HEK293T (cell line): ENCODE measurements at regions not wholly inside any gene's neighbourhood (a gene's known extent, or its start where the extent isn't known, plus 50 kb on each side); places are given as distances from the start of the nearest gene placed in this dataset.
"Not testable (repeated sequence)": the region's sequence is repeated elsewhere in the genome, so short reads cannot be mapped to it uniquely, and the experiment has no call there.

ENCODE experiments used
- CTCF ChIA-PET: fragments of 350-600 bp; formaldehyde crosslinking; extraction: SDS; loops from one replicate; lab custom pipeline; 2021; ENCODE audit warnings: antibody characterized with exemption, inconsistent platforms; lab: Yijun Ruan, JAX
- POLR2A ChIA-PET: fragments of 350-600 bp; formaldehyde crosslinking; extraction: SDS; loops from one replicate; lab custom pipeline; 2020; ENCODE audit warnings: antibody characterized with exemption, inconsistent platforms; lab: Yijun Ruan, JAX
- DNase-seq: peaks from one replicate; pipeline ENCODE4 v3.0.0; 2012; ENCODE audit warnings: mixed read lengths; ENCODE audit errors: extremely low spot score
- ARNT ChIP-seq: fragments of 450-650 bp; IDR thresholded peaks from 2 replicates; pipeline ENCODE4 v1.6.1; 2017; ENCODE audit warnings: mild to moderate bottlenecking
- BHLHE40 ChIP-seq: fragments of 450-650 bp; IDR thresholded peaks from 2 replicates; pipeline ENCODE4 v1.6.1; 2016; ENCODE audit warnings: mild to moderate bottlenecking, moderate library complexity, borderline replicate concordance
- CTBP1 ChIP-seq: fragments of 450-650 bp; IDR thresholded peaks from 2 replicates; pipeline ENCODE4 v1.6.1; 2016; ENCODE audit warnings: borderline replicate concordance
- ELF4 ChIP-seq: fragments of 450-650 bp; IDR thresholded peaks from 2 replicates; pipeline ENCODE4 v1.6.1; 2017; ENCODE audit warnings: antibody characterized with exemption
- FOXA1 ChIP-seq: fragments of 450-650 bp; IDR thresholded peaks from 2 replicates; pipeline ENCODE4 v1.6.1; 2016; ENCODE audit warnings: mild to moderate bottlenecking
- FOXK2 ChIP-seq: fragments of 450-650 bp; IDR thresholded peaks from 2 replicates; pipeline ENCODE4 v1.6.1; 2016; ENCODE audit warnings: mild to moderate bottlenecking
- FOXM1 ChIP-seq: fragments of 450-650 bp; IDR thresholded peaks from 2 replicates; pipeline ENCODE4 v1.6.1; 2017; ENCODE audit warnings: mild to moderate bottlenecking, borderline replicate concordance
- HDGF ChIP-seq: fragments of 450-650 bp; IDR thresholded peaks from 2 replicates; pipeline ENCODE4 v1.6.1; 2017; ENCODE audit warnings: antibody characterized with exemption, borderline replicate concordance
- L3MBTL2 ChIP-seq: fragments of 450-650 bp; conservative IDR thresholded peaks from 2 replicates; pipeline ENCODE4 v1.6.1; 2016; ENCODE audit warnings: mild to moderate bottlenecking
- LEF1 ChIP-seq: fragments of 450-650 bp; IDR thresholded peaks from 2 replicates; pipeline ENCODE4 v1.6.1; 2017; ENCODE audit warnings: mild to moderate bottlenecking, borderline replicate concordance
- NFRKB ChIP-seq: fragments of 450-650 bp; IDR thresholded peaks from 2 replicates; pipeline ENCODE4 v1.6.1; 2016; ENCODE audit warnings: mild to moderate bottlenecking, moderate library complexity
- SP1 ChIP-seq: fragments of 450-650 bp; IDR thresholded peaks from 2 replicates; pipeline ENCODE4 v1.6.1; 2017
- SUZ12 ChIP-seq: fragments of 450-650 bp; IDR thresholded peaks from 2 replicates; pipeline ENCODE4 v1.6.1; 2016; ENCODE audit warnings: mild to moderate bottlenecking
- TARDBP ChIP-seq: fragments of 450-650 bp; IDR thresholded peaks from 2 replicates; pipeline ENCODE4 v1.6.1; 2016
- ZNF384 ChIP-seq: fragments of 450-650 bp; IDR thresholded peaks from 2 replicates; pipeline ENCODE4 v1.6.1; 2016
- TF ChIP-seq, protein P1 (sequence below): fragments of 450-650 bp; IDR thresholded peaks from 2 replicates; pipeline ENCODE4 v1.6.1; 2016

DNA sequence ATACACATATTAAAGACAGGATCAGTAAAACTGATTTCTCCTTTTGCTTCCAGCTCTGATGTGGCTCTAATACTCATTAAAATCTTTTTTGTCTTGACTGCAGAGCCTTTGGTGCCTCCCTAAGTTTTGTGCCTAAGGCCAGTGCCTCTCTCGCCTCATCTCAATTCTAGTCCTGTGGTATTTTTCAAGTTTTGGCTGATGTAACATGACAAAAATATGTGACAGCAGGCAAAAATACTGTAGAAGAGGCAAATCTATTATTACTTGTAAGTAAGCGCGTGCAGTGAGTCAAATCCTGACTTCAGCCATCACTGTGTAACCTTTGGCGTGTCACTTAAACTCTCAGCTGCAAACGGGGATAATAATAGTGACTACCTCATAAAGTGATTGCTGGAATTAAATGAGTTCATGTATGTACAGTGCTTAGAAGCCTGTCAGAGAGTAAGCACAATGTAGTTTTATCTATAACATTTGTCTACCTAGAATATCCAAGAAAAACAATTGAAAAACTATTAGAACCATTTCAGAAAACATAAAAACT lies 74.0 kb downstream of the MAB21L3 start:
- ChIA-PET POLR2A (no interaction called here), CTCF (no interaction called here)

DNA sequence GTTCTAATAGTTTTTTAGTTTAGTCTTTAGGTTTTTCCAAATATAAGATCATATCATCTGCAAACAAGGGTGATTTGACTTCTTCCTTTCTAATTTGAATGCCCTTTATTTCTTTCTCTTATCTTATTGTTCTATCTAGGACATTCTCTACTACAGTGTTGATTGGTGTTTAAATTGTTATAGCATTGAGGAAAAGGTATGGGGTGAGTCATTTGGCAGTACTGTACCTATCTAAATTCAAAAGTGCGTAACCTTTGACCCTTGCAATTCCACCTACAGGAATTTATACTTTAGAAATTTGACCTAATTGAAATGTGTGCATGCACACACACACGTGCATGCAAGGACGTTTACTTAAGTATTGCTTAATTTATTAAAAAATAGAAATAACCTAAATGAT lies 78.3 kb downstream of the MAB21L3 start:
- POLR2A ChIA-PET, result no interaction called here
- no peak for DNase-seq

More for the DNA sequence above, 74.0 kb downstream of the MAB21L3 start:
- no peak for DNase-seq
- no peak for TF ChIP-seq TARDBP
- TF ChIP-seq FOXK2, result no peak
- TF ChIP-seq L3MBTL2, result no peak
- no peak for TF ChIP-seq BHLHE40

DNA sequence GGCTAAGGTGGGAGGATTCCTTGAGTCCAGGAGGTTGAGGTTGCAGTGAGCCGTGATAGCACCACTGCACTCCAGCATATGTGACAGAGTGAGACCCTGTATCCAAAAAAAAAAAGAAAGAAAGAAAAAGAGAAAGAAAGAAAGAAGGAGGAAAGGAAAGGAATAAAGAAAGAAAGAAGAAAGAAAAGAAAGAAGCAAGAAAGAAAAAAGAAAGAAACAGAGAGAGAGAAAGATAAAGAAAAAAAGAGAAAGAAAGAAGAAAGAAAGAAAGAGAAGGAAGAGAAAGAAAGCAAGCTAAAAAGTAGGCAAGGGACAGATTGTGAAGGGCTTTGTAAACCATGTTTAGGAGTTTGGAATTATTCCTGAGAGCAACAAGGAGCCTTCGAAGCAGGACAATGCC lies 80.1 kb downstream of the MAB21L3 start:
- no peak for TF ChIP-seq L3MBTL2
- CTCF ChIA-PET, result no interaction called here
- no peak for DNase-seq
- POLR2A ChIA-PET, result no interaction called here

More for the DNA sequence above, 78.3 kb downstream of the MAB21L3 start:
- CTCF ChIA-PET, result no interaction called here
- TF ChIP-seq FOXM1 (no peak), TARDBP (no peak), SUZ12 (no peak), HDGF (no peak), SP1 (no peak), FOXK2 (no peak), FOXA1 (no peak), CTBP1 (no peak), LEF1 (no peak), ELF4 (no peak), BHLHE40 (no peak), L3MBTL2 (no peak), ZNF384 (no peak)
- TF ChIP-seq, protein P1, sequence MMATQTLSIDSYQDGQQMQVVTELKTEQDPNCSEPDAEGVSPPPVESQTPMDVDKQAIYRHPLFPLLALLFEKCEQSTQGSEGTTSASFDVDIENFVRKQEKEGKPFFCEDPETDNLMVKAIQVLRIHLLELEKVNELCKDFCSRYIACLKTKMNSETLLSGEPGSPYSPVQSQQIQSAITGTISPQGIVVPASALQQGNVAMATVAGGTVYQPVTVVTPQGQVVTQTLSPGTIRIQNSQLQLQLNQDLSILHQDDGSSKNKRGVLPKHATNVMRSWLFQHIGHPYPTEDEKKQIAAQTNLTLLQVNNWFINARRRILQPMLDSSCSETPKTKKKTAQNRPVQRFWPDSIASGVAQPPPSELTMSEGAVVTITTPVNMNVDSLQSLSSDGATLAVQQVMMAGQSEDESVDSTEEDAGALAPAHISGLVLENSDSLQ, result no peak

DNA sequence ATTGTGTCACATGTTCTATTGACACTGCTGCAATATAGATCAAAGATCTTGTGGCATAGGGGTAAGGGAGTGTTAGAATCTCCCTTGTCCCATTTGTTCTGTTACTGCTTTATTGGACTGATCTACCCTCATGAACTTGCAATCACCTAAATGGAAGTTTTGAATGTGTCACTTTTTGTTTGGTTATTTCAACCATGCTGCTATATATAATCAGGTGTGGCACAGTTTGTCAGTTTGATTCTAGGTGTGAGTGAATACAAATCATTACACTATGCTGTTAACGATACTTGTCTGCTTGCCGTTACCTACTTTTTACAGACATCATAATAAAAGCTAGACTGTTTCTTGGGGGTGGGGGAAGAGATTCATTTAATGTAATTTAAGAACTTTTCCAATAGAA lies 82.6 kb downstream of the MAB21L3 start:
- POLR2A ChIA-PET, result no interaction called here

DNA sequence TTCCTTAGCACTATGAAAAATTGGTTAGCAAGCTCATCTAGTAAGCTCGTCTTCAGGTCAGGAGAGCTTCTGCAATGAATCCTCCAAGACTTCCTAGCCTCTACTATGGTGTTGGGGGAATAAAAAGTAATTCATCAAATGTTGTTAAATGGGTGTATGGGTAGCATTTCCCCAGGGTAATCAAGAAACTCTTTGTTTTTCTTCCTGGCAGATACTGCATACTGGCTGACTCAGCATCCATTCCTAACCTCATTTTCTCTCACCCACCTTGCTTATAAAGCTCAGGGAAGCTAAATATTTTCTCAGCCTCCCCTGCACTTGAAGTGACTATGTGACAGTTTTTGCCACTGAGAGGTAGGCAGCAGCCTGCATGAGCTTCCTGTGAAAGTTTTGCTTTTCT lies 83.4 kb downstream of the MAB21L3 start:
- no peak for DNase-seq
- POLR2A ChIA-PET, result no interaction called here
- CTCF ChIA-PET, result interaction anchor here (0.6 kb wide), 1 partner anchor 70 kb away, joined by 3 read pairs; no protein-coding TSS in a partner anchor
- TF ChIP-seq ELF4 (no peak), ARNT (no peak), FOXM1 (no peak), HDGF (no peak), SUZ12 (no peak), NFRKB (no peak), ZNF384 (no peak), CTBP1 (no peak), SP1 (no peak)

More for the DNA sequence above, 82.6 kb downstream of the MAB21L3 start:
- DNase-seq, result no peak
- TF ChIP-seq SUZ12, result no peak
- no peak for TF ChIP-seq FOXM1
- no peak for TF ChIP-seq ARNT
- no peak for TF ChIP-seq CTBP1
- CTCF ChIA-PET, result interaction anchor here (0.6 kb wide), 2 partner anchors 59 to 71 kb away, joined by 3 read pairs; no protein-coding TSS in a partner anchor

DNA sequence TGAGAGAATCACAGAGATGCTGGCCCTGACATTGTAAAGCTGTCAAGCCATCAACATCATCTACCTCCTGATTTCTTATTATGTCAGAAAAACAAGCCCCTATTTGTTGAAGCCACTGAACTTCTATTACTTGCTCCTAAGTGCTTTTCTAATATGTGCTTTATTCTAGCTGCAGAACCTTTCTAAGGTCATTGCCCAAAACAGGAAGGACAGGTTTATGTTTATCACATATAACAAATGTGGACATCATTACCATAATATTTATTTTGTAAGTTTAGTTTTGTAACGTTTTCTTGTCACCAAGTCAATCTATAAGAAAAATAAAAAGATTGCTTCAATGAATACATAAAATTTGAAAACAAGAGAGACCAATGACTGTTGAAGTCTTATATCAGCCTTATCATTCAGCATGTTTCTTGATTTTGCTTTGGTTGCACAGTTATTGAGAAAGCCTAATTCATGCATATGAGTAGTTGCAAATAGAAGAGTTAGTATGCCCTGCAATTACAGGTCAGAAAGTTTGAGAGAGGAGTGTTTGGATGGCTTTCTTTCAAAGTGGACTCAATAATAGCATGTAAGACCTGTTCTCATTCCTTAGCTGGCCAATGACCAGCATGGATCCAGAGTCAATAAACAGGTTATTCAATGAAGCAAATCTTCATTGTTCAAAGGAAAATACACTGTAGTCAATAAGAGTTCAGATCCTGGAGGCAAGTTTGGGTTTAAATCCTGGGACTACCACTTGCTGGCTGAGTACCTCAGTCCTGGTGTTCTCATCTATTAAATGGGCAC lies 84.1 kb downstream of the MAB21L3 start:
- ChIA-PET CTCF (no interaction called here), POLR2A (no interaction called here)
- DNase-seq, result no peak
- no peak for TF ChIP-seq FOXM1
- no peak for TF ChIP-seq ZNF384
- no peak for TF ChIP-seq ARNT
- TF ChIP-seq CTBP1, result no peak
- no peak for TF ChIP-seq LEF1
- TF ChIP-seq NFRKB, result no peak
- TF ChIP-seq FOXK2, result no peak
- TF ChIP-seq BHLHE40, result no peak
- TF ChIP-seq ELF4, result no peak
- no peak for TF ChIP-seq FOXA1
- TF ChIP-seq SP1, result no peak
- TF ChIP-seq, protein P1, result no peak
- TF ChIP-seq L3MBTL2, result no peak
- no peak for TF ChIP-seq TARDBP
- no peak for TF ChIP-seq HDGF

DNA sequence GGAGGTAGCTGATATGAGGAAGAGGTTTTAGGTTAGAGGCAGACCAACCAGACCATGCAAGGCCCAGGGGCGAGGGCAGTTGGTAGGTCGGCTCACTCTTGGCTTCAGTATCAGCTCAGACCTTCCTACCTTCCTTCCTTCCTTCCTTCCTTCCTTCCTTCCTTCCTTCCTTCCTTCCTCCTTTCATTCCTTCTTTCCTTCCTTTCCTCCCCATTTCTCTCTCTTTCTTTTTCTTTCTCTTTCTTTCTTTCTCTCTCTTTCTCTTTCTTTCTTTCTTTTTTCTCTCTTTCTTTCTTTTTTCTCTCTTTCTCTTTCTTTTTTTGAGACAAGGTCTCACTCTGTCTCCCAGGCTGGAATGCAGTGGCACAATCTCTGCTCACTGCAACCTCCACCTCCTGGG lies 89.1 kb downstream of the MAB21L3 start:
- DNase-seq, CTCF ChIA-PET, POLR2A ChIA-PET: not testable (repeated sequence)

DNA sequence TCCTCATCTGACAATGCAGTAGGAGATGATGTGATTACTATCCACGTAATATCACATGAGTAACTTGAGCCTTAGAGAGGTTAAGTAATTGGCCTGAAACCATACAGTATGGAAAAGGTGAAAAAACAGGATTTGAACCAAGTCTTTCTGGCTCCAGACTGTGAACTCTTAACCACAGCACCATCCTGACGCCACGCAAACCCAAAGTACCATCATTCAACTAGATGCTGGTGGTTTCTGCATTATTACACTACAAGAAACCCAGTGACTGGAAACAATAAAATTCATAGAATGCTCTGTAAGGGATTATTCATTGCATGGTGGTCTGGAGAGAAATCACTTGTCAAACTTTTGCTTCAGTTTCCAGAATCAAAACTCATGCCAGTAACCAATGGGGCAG lies 90.7 kb downstream of the MAB21L3 start:
- ChIA-PET CTCF (no interaction called here), POLR2A (no interaction called here)
- DNase-seq, result no peak
- no peak for TF ChIP-seq HDGF
- TF ChIP-seq SP1, result no peak
- TF ChIP-seq FOXK2, result no peak
- TF ChIP-seq LEF1, result no peak
- no peak for TF ChIP-seq FOXM1
- no peak for TF ChIP-seq ELF4
- TF ChIP-seq ZNF384, result no peak
- TF ChIP-seq ARNT, result no peak
